CD4-positive, alpha-beta T cell (primary cell): ENCODE measurements at regions not wholly inside any gene's neighbourhood (a gene's known extent, or its start where the extent isn't known, plus 50 kb on each side); places are given as distances from the start of the nearest gene placed in this dataset.

Source experiments
- ATAC-seq: fragments of 200-7000 bp; cut with Tn5 transposase; one replicate; pipeline ENCODE4 v1.10.0; 2022; ENCODE audit warnings: mild to moderate bottlenecking; ENCODE audit not compliant: poor library complexity
- CTCF ChIA-PET: fragments of 350-600 bp; sonication (Branson Sonifier 250); formaldehyde crosslinking; loops from one replicate; lab custom pipeline; 2021; ENCODE audit warnings: antibody characterized with exemption, inconsistent platforms; lab: Charles Lee
- POLR2A ChIA-PET: fragments of 350-600 bp; sonication (Branson Sonifier 250); formaldehyde crosslinking; loops from one replicate; lab custom pipeline; 2021; ENCODE audit warnings: antibody characterized with exemption, inconsistent platforms; lab: Charles Lee
- DNase-seq, 14 experiments: peaks; one replicate each; pipeline ENCODE4 v3.0.0-alpha.2; 2013 to 2020; ENCODE audit warnings: mixed read lengths in 2 of 14
- H3K27ac ChIP-seq, 2 donors: one replicate each; pipeline versions ENCODE4 v1.5.1 to v1.7.0; 2013; ENCODE audit warnings: low read length in 2 of 2, low read depth in 1 of 2, mild to moderate bottlenecking in 1 of 2
- H3K27me3 ChIP-seq, 2 experiments: 1 replicate in 1 of 2; 2 replicates in 1 of 2; pipeline versions ENCODE4 v1.6.1 to v1.7.0; 2013; ENCODE audit warnings: low read length in 2 of 2, control low read depth in 1 of 2, mild to moderate bottlenecking in 1 of 2, moderate library complexity in 1 of 2; ENCODE audit not compliant: insufficient read depth in 2 of 2, control insufficient read depth in 1 of 2
- H3K36me3 ChIP-seq: one replicate; pipeline ENCODE4 v1.6.1; 2013; ENCODE audit warnings: low read length, control low read depth; ENCODE audit not compliant: insufficient read depth
- H3K4me1 ChIP-seq: one replicate; pipeline ENCODE4 v1.6.1; 2013; ENCODE audit warnings: low read length, control low read depth; ENCODE audit not compliant: insufficient read depth
- H3K4me3 ChIP-seq: one replicate; pipeline ENCODE4 v1.5.1; 2013; ENCODE audit warnings: mild to moderate bottlenecking, low read length, moderate library complexity
- H3K9me3 ChIP-seq, 2 experiments: 1 replicate in 1 of 2; 2 replicates in 1 of 2; pipeline versions ENCODE4 v1.6.1 to v1.7.0; 2013; ENCODE audit warnings: low read length in 2 of 2, mild to moderate bottlenecking in 2 of 2, control low read depth in 1 of 2, moderate library complexity in 1 of 2; ENCODE audit not compliant: control insufficient read depth in 1 of 2, insufficient read depth in 1 of 2
- H3K27ac Mint-ChIP-seq: one replicate; pipeline ENCODE4 v1.8.0; 2020; ENCODE audit warnings: mixed read lengths
- H3K27me3 Mint-ChIP-seq: one replicate; pipeline ENCODE4 v1.8.0; 2021; ENCODE audit warnings: mixed read lengths
- H3K36me3 Mint-ChIP-seq: one replicate; pipeline ENCODE4 v1.8.0; 2021; ENCODE audit warnings: low read depth, mixed read lengths
- H3K4me1 Mint-ChIP-seq: one replicate; pipeline ENCODE4 v1.8.0; 2021; ENCODE audit warnings: low read depth, mixed read lengths
- H3K4me3 Mint-ChIP-seq: one replicate; pipeline ENCODE4 v1.8.0; 2020; ENCODE audit warnings: mild to moderate bottlenecking, mixed read lengths
- H3K9me3 Mint-ChIP-seq: one replicate; pipeline ENCODE4 v1.8.0; 2020; ENCODE audit warnings: mixed read lengths
- CTCF ChIP-seq: fragments of 200-600 bp; IDR thresholded peaks from one replicate; pipeline ENCODE4 v1.8.0; 2022; ENCODE audit warnings: antibody characterized with exemption, mild to moderate bottlenecking
- intact Hi-C, 2 experiments: fragments of 100-400 bp; cut with DNase I in 1 of 2; cut with micrococcal nuclease in 1 of 2; formaldehyde crosslinking; loops; one replicate each; pipeline versions ENCODE4 v1.15.1 to v1.9.0; 2023 to 2025; cut with DNase I, micrococcal nuclease

GRCh38 chr10:132481690-132482089, 55.9 kb upstream of the INPP5A start:
- CTCF ChIA-PET, result no interaction called here

GRCh38 chr10:132482090-132482800, 55.3 kb upstream of the INPP5A start:
- ATAC-seq (no peak), DNase-seq (no peak)
- Mint-ChIP-seq H3K27ac (no peak overlapping the region), H3K4me3 (no peak overlapping the region), H3K27me3 (peaks cover 7% of the 10 kb centered on the region), H3K4me1 (no peaks in the 10 kb centered on the region), H3K9me3 (no peaks in the 10 kb centered on the region), H3K36me3 (no peaks in the 10 kb centered on the region)
- CTCF ChIA-PET, result no interaction called here
- Histone ChIP-seq H3K27me3 (peaks cover 0 to 2% of the 10 kb centered on the region in 2 experiments), H3K4me3 (no peak overlapping the region), H3K27ac (no peak overlapping the region), H3K4me1 (no peaks in the 10 kb centered on the region), H3K36me3 (no peaks in the 10 kb centered on the region), H3K9me3 (peaks cover 0 to 11% of the 10 kb centered on the region in 2 experiments)
- no peak for TF ChIP-seq CTCF
- POLR2A ChIA-PET, result no interaction called here
- intact Hi-C loops, result no loop called here

More at GRCh38 chr10:132481690-132482089, 55.9 kb upstream of the INPP5A start:
- no peak for ATAC-seq
- Mint-ChIP-seq H3K9me3 (no peaks in the 10 kb centered on the region), H3K4me1 (no peaks in the 10 kb centered on the region), H3K27ac (no peak overlapping the region), H3K27me3 (peaks cover 7% of the 10 kb centered on the region), H3K36me3 (no peaks in the 10 kb centered on the region), H3K4me3 (no peak overlapping the region)
- Histone ChIP-seq H3K4me3 (no peak overlapping the region), H3K27ac (no peak overlapping the region), H3K4me1 (no peaks in the 10 kb centered on the region), H3K36me3 (no peaks in the 10 kb centered on the region), H3K27me3 (peaks cover 0 to 2% of the 10 kb centered on the region in 2 experiments), H3K9me3 (peaks cover 0 to 11% of the 10 kb centered on the region in 2 experiments)
- no peak for TF ChIP-seq CTCF
- POLR2A ChIA-PET, result no interaction called here
- DNase-seq, result no peak
- intact Hi-C loops, result no loop called here

GRCh38 chr10:132483394-132483793, 54.2 kb upstream of the INPP5A start:
- no peak for ATAC-seq
- Histone ChIP-seq H3K9me3 (peaks cover 0 to 3% of the 10 kb centered on the region in 2 experiments), H3K4me3 (no peak overlapping the region), H3K4me1 (no peaks in the 10 kb centered on the region), H3K36me3 (no peaks in the 10 kb centered on the region), H3K27me3 (peaks cover 0 to 2% of the 10 kb centered on the region in 2 experiments), H3K27ac (no peak overlapping the region)
- POLR2A ChIA-PET, result no interaction called here
- Mint-ChIP-seq H3K27me3 (peaks cover 7% of the 10 kb centered on the region), H3K36me3 (no peaks in the 10 kb centered on the region), H3K9me3 (no peaks in the 10 kb centered on the region), H3K4me3 (no peak overlapping the region), H3K27ac (no peak overlapping the region), H3K4me1 (no peaks in the 10 kb centered on the region)
- no peak for TF ChIP-seq CTCF
- DNase-seq, result no peak
- intact Hi-C loops, result no loop called here
- CTCF ChIA-PET, result no interaction called here
